ENCODE measurements at regions not wholly inside any gene's neighbourhood (a gene's known extent, or its start where the extent isn't known, plus 50 kb on each side); places are given as distances from the start of the nearest gene placed in this dataset.

DNA sequence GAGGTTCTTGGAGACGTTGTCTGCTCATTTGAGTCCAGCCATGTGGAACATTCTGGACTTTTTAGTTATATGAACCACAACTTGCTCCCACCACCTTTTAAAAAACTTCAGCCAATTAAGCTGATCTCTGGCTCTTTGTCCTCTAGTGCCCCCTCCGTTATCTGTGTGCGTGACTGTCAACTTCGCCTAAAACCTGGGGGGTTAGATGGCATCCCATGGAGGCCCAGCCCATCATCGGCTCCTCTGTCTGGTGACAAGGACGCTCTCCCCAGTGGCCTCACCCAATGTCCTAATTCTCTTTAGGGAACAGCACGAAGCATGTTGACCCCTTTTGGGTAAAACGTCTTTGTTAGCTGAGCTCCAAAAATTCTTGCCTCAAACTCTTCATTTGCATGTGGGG is 341.0 kb upstream of the TNRC6C start:
- TF ChIP-seq POLR2A (IDR thresholded peaks at IDR 0.05) (no peak), EP300 (IDR thresholded peaks at IDR 0.05) (no peak), POLR2AphosphoS5 (IDR thresholded peaks at IDR 0.05) (no peak)
- TF ChIP-seq, protein P1, sequence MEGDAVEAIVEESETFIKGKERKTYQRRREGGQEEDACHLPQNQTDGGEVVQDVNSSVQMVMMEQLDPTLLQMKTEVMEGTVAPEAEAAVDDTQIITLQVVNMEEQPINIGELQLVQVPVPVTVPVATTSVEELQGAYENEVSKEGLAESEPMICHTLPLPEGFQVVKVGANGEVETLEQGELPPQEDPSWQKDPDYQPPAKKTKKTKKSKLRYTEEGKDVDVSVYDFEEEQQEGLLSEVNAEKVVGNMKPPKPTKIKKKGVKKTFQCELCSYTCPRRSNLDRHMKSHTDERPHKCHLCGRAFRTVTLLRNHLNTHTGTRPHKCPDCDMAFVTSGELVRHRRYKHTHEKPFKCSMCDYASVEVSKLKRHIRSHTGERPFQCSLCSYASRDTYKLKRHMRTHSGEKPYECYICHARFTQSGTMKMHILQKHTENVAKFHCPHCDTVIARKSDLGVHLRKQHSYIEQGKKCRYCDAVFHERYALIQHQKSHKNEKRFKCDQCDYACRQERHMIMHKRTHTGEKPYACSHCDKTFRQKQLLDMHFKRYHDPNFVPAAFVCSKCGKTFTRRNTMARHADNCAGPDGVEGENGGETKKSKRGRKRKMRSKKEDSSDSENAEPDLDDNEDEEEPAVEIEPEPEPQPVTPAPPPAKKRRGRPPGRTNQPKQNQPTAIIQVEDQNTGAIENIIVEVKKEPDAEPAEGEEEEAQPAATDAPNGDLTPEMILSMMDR (IDR thresholded peaks at IDR 0.05): no peak

Measured in upper lobe of left lung (tissue), 4 donors.